ENCODE measurements at regions not wholly inside any gene's neighbourhood (a gene's known extent, or its start where the extent isn't known, plus 50 kb on each side); places are given as distances from the start of the nearest gene placed in this dataset.

DNA sequence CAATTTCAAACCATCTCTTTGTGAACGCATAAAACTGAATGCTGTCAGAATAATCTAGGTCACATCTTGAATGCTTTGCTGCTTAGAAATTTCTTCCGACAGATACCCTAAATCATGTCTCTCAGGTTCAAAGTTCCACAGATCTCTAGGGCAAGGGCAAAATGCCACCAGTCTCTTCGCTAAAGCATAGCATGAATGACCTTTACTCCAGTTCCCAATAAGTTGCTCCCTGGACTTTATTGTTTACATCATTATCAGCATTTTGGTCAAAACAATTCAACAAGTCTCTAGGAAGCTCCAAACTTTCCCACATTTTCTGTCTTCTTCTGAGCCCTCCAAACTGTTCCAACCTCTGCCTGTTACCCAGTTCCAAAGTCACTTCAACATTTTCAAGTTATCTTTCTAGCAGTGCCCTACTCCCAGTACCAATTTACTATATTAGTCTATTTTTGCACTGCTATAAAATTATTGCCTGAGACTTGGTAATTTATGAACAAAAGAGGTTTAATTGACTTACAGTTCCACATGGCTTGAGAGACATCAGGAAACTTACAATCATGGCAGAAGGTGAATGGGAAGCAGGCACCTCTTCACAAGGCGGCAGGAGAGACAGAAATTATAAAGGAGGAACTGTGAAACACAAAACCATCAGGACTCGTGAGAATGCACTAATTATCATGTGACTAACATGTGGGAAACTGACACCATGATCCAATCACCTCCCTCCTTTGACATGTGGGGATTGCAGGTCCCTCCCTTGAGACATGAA lies 77.0 kb downstream of the SPRY2 start:
- Histone ChIP-seq H3K4me3 (ENCODE audit: low read depth in 1 of 3, low read length in 3 of 3) (no peak overlapping the region), H3K4me1 (ENCODE audit: control insufficient read depth in 4 of 4, insufficient read depth in 4 of 4, low read length in 3 of 4) (no peaks in the 10 kb centered on the region), H3K27me3 (ENCODE audit: control insufficient read depth in 4 of 4, insufficient read depth in 4 of 4, low read length in 3 of 4) (no peaks in the 10 kb centered on the region), H3K9me3 (ENCODE audit: control insufficient read depth in 4 of 4, low read length in 3 of 4) (peaks cover 0 to 2% (median 0%) of the 10 kb centered on the region in 4 donors), H3K9ac (ENCODE audit: low read depth in 1 of 2, low read length in 2 of 2) (no peak overlapping the region), H3K36me3 (ENCODE audit: control insufficient read depth in 4 of 4, insufficient read depth in 3 of 4, low read depth in 1 of 4, low read length in 3 of 4) (no peaks in the 10 kb centered on the region), H3K27ac (ENCODE audit: low read depth in 1 of 2, low read length in 2 of 2) (no peak overlapping the region)
- TF ChIP-seq JUND (IDR thresholded peaks at IDR 0.05) (peak in 1 of 2 donors; percentile 21), EGR1 (IDR thresholded peaks at IDR 0.05; ENCODE audit: low read depth in 2 of 2) (no peak), TAF1 (conservative IDR thresholded peaks at IDR 0.05) (no peak), YY1 (IDR thresholded peaks at IDR 0.05) (no peak), NR2F2 (IDR thresholded peaks at IDR 0.05) (no peak), FOXA2 (IDR thresholded peaks at IDR 0.05) (no peak), FOXA1 (IDR thresholded peaks at IDR 0.05) (no peak), HNF4G (IDR thresholded peaks at IDR 0.05) (peak; percentile 33), MAX (IDR thresholded peaks at IDR 0.05) (no peak), GABPA (IDR thresholded peaks at IDR 0.05 in 1 of 2, conservative IDR thresholded peaks at IDR 0.05 in 1 of 2) (no peak), RXRA (IDR thresholded peaks at IDR 0.05) (peak; percentile 71 to 84), SP1 (IDR thresholded peaks at IDR 0.05) (peak; percentile 37), HNF4A (conservative IDR thresholded peaks at IDR 0.05) (peak; percentile 80 to 88), RAD21 (IDR thresholded peaks at IDR 0.05) (peak; percentile 14 to 30)
- TF ChIP-seq, protein P1, sequence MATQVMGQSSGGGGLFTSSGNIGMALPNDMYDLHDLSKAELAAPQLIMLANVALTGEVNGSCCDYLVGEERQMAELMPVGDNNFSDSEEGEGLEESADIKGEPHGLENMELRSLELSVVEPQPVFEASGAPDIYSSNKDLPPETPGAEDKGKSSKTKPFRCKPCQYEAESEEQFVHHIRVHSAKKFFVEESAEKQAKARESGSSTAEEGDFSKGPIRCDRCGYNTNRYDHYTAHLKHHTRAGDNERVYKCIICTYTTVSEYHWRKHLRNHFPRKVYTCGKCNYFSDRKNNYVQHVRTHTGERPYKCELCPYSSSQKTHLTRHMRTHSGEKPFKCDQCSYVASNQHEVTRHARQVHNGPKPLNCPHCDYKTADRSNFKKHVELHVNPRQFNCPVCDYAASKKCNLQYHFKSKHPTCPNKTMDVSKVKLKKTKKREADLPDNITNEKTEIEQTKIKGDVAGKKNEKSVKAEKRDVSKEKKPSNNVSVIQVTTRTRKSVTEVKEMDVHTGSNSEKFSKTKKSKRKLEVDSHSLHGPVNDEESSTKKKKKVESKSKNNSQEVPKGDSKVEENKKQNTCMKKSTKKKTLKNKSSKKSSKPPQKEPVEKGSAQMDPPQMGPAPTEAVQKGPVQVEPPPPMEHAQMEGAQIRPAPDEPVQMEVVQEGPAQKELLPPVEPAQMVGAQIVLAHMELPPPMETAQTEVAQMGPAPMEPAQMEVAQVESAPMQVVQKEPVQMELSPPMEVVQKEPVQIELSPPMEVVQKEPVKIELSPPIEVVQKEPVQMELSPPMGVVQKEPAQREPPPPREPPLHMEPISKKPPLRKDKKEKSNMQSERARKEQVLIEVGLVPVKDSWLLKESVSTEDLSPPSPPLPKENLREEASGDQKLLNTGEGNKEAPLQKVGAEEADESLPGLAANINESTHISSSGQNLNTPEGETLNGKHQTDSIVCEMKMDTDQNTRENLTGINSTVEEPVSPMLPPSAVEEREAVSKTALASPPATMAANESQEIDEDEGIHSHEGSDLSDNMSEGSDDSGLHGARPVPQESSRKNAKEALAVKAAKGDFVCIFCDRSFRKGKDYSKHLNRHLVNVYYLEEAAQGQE (IDR thresholded peaks at IDR 0.05): no peak
- TF ChIP-seq, protein P2, sequence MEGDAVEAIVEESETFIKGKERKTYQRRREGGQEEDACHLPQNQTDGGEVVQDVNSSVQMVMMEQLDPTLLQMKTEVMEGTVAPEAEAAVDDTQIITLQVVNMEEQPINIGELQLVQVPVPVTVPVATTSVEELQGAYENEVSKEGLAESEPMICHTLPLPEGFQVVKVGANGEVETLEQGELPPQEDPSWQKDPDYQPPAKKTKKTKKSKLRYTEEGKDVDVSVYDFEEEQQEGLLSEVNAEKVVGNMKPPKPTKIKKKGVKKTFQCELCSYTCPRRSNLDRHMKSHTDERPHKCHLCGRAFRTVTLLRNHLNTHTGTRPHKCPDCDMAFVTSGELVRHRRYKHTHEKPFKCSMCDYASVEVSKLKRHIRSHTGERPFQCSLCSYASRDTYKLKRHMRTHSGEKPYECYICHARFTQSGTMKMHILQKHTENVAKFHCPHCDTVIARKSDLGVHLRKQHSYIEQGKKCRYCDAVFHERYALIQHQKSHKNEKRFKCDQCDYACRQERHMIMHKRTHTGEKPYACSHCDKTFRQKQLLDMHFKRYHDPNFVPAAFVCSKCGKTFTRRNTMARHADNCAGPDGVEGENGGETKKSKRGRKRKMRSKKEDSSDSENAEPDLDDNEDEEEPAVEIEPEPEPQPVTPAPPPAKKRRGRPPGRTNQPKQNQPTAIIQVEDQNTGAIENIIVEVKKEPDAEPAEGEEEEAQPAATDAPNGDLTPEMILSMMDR (IDR thresholded peaks at IDR 0.05; ENCODE audit: low read depth, low read length, missing input control): no peak
- TF ChIP-seq, protein P3, sequence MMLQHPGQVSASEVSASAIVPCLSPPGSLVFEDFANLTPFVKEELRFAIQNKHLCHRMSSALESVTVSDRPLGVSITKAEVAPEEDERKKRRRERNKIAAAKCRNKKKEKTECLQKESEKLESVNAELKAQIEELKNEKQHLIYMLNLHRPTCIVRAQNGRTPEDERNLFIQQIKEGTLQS (IDR thresholded peaks at IDR 0.05): no peak
- TF ChIP-seq, protein P4, sequence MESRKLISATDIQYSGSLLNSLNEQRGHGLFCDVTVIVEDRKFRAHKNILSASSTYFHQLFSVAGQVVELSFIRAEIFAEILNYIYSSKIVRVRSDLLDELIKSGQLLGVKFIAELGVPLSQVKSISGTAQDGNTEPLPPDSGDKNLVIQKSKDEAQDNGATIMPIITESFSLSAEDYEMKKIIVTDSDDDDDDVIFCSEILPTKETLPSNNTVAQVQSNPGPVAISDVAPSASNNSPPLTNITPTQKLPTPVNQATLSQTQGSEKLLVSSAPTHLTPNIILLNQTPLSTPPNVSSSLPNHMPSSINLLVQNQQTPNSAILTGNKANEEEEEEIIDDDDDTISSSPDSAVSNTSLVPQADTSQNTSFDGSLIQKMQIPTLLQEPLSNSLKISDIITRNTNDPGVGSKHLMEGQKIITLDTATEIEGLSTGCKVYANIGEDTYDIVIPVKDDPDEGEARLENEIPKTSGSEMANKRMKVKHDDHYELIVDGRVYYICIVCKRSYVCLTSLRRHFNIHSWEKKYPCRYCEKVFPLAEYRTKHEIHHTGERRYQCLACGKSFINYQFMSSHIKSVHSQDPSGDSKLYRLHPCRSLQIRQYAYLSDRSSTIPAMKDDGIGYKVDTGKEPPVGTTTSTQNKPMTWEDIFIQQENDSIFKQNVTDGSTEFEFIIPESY (IDR thresholded peaks at IDR 0.05): no peak
- DNase-seq (ENCODE audit: low spot score): no peak
- WGBS: 62% methylated on average over 5 of the region's 5 CpGs

All from liver (tissue), 8 donors.